ENCODE measurements at regions not wholly inside any gene's neighbourhood (a gene's known extent, or its start where the extent isn't known, plus 50 kb on each side); places are given as distances from the start of the nearest gene placed in this dataset.

- TF ChIP-seq REST (IDR thresholded peaks at IDR 0.05; ENCODE audit: insufficient read depth in 1 of 2, low read depth in 2 of 2, low read length in 2 of 2): no peak
- no peak for TF ChIP-seq SIN3A (IDR thresholded peaks at IDR 0.05; ENCODE audit: borderline replicate concordance, insufficient read depth, low read length)
- no peak for TF ChIP-seq TAF1 (IDR thresholded peaks at IDR 0.05; ENCODE audit: borderline replicate concordance, insufficient read depth, low read length)
- no peak for TF ChIP-seq FOXP2 (optimal IDR thresholded peaks at IDR 0.05; ENCODE audit: borderline replicate concordance, extremely low read depth, extremely low read length, insufficient read depth)
- TF ChIP-seq POLR2AphosphoS5 (IDR thresholded peaks at IDR 0.05; ENCODE audit: low read depth, low read length): no peak
Measured at GRCh38 chr2:21715887-21716286, 592.1 kb downstream of the TDRD15 start.

- no peak for TF ChIP-seq REST (IDR thresholded peaks at IDR 0.05; ENCODE audit: insufficient read depth in 1 of 2, low read depth in 2 of 2, low read length in 2 of 2)
- no peak for TF ChIP-seq SIN3A (IDR thresholded peaks at IDR 0.05; ENCODE audit: borderline replicate concordance, insufficient read depth, low read length)
- no peak for TF ChIP-seq FOXP2 (optimal IDR thresholded peaks at IDR 0.05; ENCODE audit: borderline replicate concordance, extremely low read depth, extremely low read length, insufficient read depth)
- no peak for TF ChIP-seq POLR2AphosphoS5 (IDR thresholded peaks at IDR 0.05; ENCODE audit: low read depth, low read length)
- no peak for TF ChIP-seq TAF1 (IDR thresholded peaks at IDR 0.05; ENCODE audit: borderline replicate concordance, insufficient read depth, low read length)
Measured at GRCh38 chr2:21727101-21727500, 603.3 kb downstream of the TDRD15 start.

- TF ChIP-seq REST (IDR thresholded peaks at IDR 0.05; ENCODE audit: insufficient read depth in 1 of 2, low read depth in 2 of 2, low read length in 2 of 2): no peak
- no peak for TF ChIP-seq TAF1 (IDR thresholded peaks at IDR 0.05; ENCODE audit: borderline replicate concordance, insufficient read depth, low read length)
- no peak for TF ChIP-seq POLR2AphosphoS5 (IDR thresholded peaks at IDR 0.05; ENCODE audit: low read depth, low read length)
- TF ChIP-seq SIN3A (IDR thresholded peaks at IDR 0.05; ENCODE audit: borderline replicate concordance, insufficient read depth, low read length): no peak
Measured at GRCh38 chr2:21728133-21728532, 604.4 kb downstream of the TDRD15 start.

- TF ChIP-seq REST (IDR thresholded peaks at IDR 0.05; ENCODE audit: insufficient read depth in 1 of 2, low read depth in 2 of 2, low read length in 2 of 2) (no peak), FOXP2 (optimal IDR thresholded peaks at IDR 0.05; ENCODE audit: borderline replicate concordance, extremely low read depth, extremely low read length, insufficient read depth) (no peak), POLR2AphosphoS5 (IDR thresholded peaks at IDR 0.05; ENCODE audit: low read depth, low read length) (no peak), TAF1 (IDR thresholded peaks at IDR 0.05; ENCODE audit: borderline replicate concordance, insufficient read depth, low read length) (no peak), SIN3A (IDR thresholded peaks at IDR 0.05; ENCODE audit: borderline replicate concordance, insufficient read depth, low read length) (no peak)
Measured at GRCh38 chr2:21730141-21730540, 606.4 kb downstream of the TDRD15 start.

- TF ChIP-seq TAF1 (IDR thresholded peaks at IDR 0.05; ENCODE audit: borderline replicate concordance, insufficient read depth, low read length) (no peak), FOXP2 (optimal IDR thresholded peaks at IDR 0.05; ENCODE audit: borderline replicate concordance, extremely low read depth, extremely low read length, insufficient read depth) (no peak), REST (IDR thresholded peaks at IDR 0.05; ENCODE audit: insufficient read depth in 1 of 2, low read depth in 2 of 2, low read length in 2 of 2) (no peak), SIN3A (IDR thresholded peaks at IDR 0.05; ENCODE audit: borderline replicate concordance, insufficient read depth, low read length) (no peak), POLR2AphosphoS5 (IDR thresholded peaks at IDR 0.05; ENCODE audit: low read depth, low read length) (no peak)
Measured at GRCh38 chr2:21740484-21740883, 616.7 kb downstream of the TDRD15 start.

Data from PFSK-1 (cell line).